Stimulated activated naive B cell treated with anti-CD40 and anti-IgM and Interleukin-4, amounts not matched to agents 10 μg/mL and 1 μg/mL and 100 μg/mL, for 72 hours (primary cell): ENCODE measurements at regions not wholly inside any gene's neighbourhood (a gene's known extent, or its start where the extent isn't known, plus 50 kb on each side); places are given as distances from the start of the nearest gene placed in this dataset.
"Not testable (repeated sequence)": the region's sequence is repeated elsewhere in the genome, so short reads cannot be mapped to it uniquely, and the experiment has no call there.

Experiments used
- ATAC-seq, 2 donors: fragments of 150-1000 bp; cut with Tn5 transposase; replicated peaks; 2 replicates each; pipeline ENCODE4 v1.10.0; 2021; ENCODE audit warnings: moderate library complexity in 1 of 2
- DNase-seq: peaks from one replicate; pipeline ENCODE4 v3.0.0; 2021
- H3K27ac Mint-ChIP-seq: one replicate; pipeline ENCODE4 v1.8.0; 2022; ENCODE audit warnings: mild to moderate bottlenecking, mixed read lengths
- H3K27me3 Mint-ChIP-seq, 2 donors: one replicate each; pipeline ENCODE4 v1.8.0; 2022; ENCODE audit warnings: mixed read lengths in 2 of 2
- H3K36me3 Mint-ChIP-seq, 2 donors: one replicate each; pipeline ENCODE4 v1.8.0; 2022; ENCODE audit warnings: mixed read lengths in 2 of 2, mild to moderate bottlenecking in 1 of 2
- H3K4me1 Mint-ChIP-seq, 2 donors: one replicate each; pipeline ENCODE4 v1.8.0; 2022; ENCODE audit warnings: mixed read lengths in 2 of 2, mild to moderate bottlenecking in 1 of 2
- H3K4me3 Mint-ChIP-seq, 2 donors: one replicate each; pipeline ENCODE4 v1.8.0; 2022; ENCODE audit warnings: mild to moderate bottlenecking in 2 of 2, mixed read lengths in 2 of 2, moderate library complexity in 1 of 2
- H3K9me3 Mint-ChIP-seq, 2 donors: one replicate each; pipeline ENCODE4 v1.8.0; 2022; ENCODE audit warnings: mixed read lengths in 2 of 2, mild to moderate bottlenecking in 1 of 2

- H3K9me3 Mint-ChIP-seq: peaks cover 5 to 7% of the 10 kb centered on the region in 2 donors
- no peak overlapping the region for H3K27ac Mint-ChIP-seq
- DNase-seq: no peak
- H3K36me3 Mint-ChIP-seq: no peaks in the 10 kb centered on the region
- no peaks in the 10 kb centered on the region for H3K4me1 Mint-ChIP-seq
- no peak for ATAC-seq
- no peak overlapping the region for H3K4me3 Mint-ChIP-seq
- H3K27me3 Mint-ChIP-seq: no peaks in the 10 kb centered on the region
Observed at GRCh38 chr16:6835941-6836340, 496.7 kb upstream of the RBFOX1 start.

- H3K4me1 Mint-ChIP-seq: no peaks in the 10 kb centered on the region
- peaks cover 5 to 7% of the 10 kb centered on the region in 2 donors for H3K9me3 Mint-ChIP-seq
- no peak for DNase-seq
- no peaks in the 10 kb centered on the region for H3K27me3 Mint-ChIP-seq
- no peak overlapping the region for H3K4me3 Mint-ChIP-seq
- no peak overlapping the region for H3K27ac Mint-ChIP-seq
- ATAC-seq: no peak
- no peaks in the 10 kb centered on the region for H3K36me3 Mint-ChIP-seq
Observed at GRCh38 chr16:6835516-6835915, 497.1 kb upstream of the RBFOX1 start.

- no peak for DNase-seq
- ATAC-seq: no peak
- peaks cover 6 to 8% of the 10 kb centered on the region in 2 donors for H3K9me3 Mint-ChIP-seq
- H3K36me3 Mint-ChIP-seq: no peaks in the 10 kb centered on the region
- H3K4me3 Mint-ChIP-seq: no peak overlapping the region
- H3K4me1 Mint-ChIP-seq: no peaks in the 10 kb centered on the region
- H3K27me3 Mint-ChIP-seq: no peaks in the 10 kb centered on the region
- no peak overlapping the region for H3K27ac Mint-ChIP-seq
Observed at GRCh38 chr16:6828690-6829089, 504.0 kb upstream of the RBFOX1 start.

- Mint-ChIP-seq H3K9me3 (peaks cover 6 to 8% of the 10 kb centered on the region in 2 donors), H3K36me3 (no peaks in the 10 kb centered on the region)
Observed at GRCh38 chr16:6827931-6828330, 504.7 kb upstream of the RBFOX1 start.

GRCh38 chr16:6827267-6827666 is 505.4 kb upstream of the RBFOX1 start:
- H3K4me1 Mint-ChIP-seq: no peaks in the 10 kb centered on the region
- H3K36me3 Mint-ChIP-seq: no peaks in the 10 kb centered on the region
- H3K27me3 Mint-ChIP-seq: no peaks in the 10 kb centered on the region
- DNase-seq: no peak
- peaks cover 6 to 8% of the 10 kb centered on the region in 2 donors for H3K9me3 Mint-ChIP-seq
- H3K4me3 Mint-ChIP-seq: no peak overlapping the region
- no peak for ATAC-seq
- H3K27ac Mint-ChIP-seq: no peak overlapping the region

More at GRCh38 chr16:6827931-6828330, 504.7 kb upstream of the RBFOX1 start:
- no peaks in the 10 kb centered on the region for H3K4me1 Mint-ChIP-seq
- H3K27ac Mint-ChIP-seq: no peak overlapping the region
- no peaks in the 10 kb centered on the region for H3K27me3 Mint-ChIP-seq
- no peak overlapping the region for H3K4me3 Mint-ChIP-seq
- no peak for ATAC-seq
- DNase-seq: no peak

- H3K27me3 Mint-ChIP-seq: no peaks in the 10 kb centered on the region
- no peak for DNase-seq
- H3K36me3 Mint-ChIP-seq: no peaks in the 10 kb centered on the region
- H3K4me3 Mint-ChIP-seq: no peak overlapping the region
- peaks cover 8 to 13% of the 10 kb centered on the region in 2 donors for H3K9me3 Mint-ChIP-seq
- no peak overlapping the region for H3K27ac Mint-ChIP-seq
- H3K4me1 Mint-ChIP-seq: no peaks in the 10 kb centered on the region
- no peak for ATAC-seq
Observed at GRCh38 chr16:6822041-6822440, 510.6 kb upstream of the RBFOX1 start.

- no peak overlapping the region for H3K27ac Mint-ChIP-seq
- no peak for ATAC-seq
- no peaks in the 10 kb centered on the region for H3K4me1 Mint-ChIP-seq
- no peaks in the 10 kb centered on the region for H3K27me3 Mint-ChIP-seq
- no peak for DNase-seq
- H3K4me3 Mint-ChIP-seq: no peak overlapping the region
- H3K9me3 Mint-ChIP-seq: peaks cover 0 to 6% of the 10 kb centered on the region in 2 donors
- no peaks in the 10 kb centered on the region for H3K36me3 Mint-ChIP-seq
Observed at GRCh38 chr16:6804461-6804860, 528.2 kb upstream of the RBFOX1 start.

GRCh38 chr16:6803176-6803575 is 529.5 kb upstream of the RBFOX1 start:
- no peaks in the 10 kb centered on the region for H3K27me3 Mint-ChIP-seq
- DNase-seq: no peak
- no peaks in the 10 kb centered on the region for H3K36me3 Mint-ChIP-seq
- H3K9me3 Mint-ChIP-seq: peaks cover 0 to 6% of the 10 kb centered on the region in 2 donors
- H3K4me3 Mint-ChIP-seq: no peak overlapping the region
- no peak for ATAC-seq
- no peak overlapping the region for H3K27ac Mint-ChIP-seq
- no peaks in the 10 kb centered on the region for H3K4me1 Mint-ChIP-seq

GRCh38 chr16:6797223-6797622 is 535.4 kb upstream of the RBFOX1 start:
- peaks cover 0 to 5% of the 10 kb centered on the region in 2 donors for H3K9me3 Mint-ChIP-seq
- ATAC-seq: no peak
- H3K27me3 Mint-ChIP-seq: no peaks in the 10 kb centered on the region

GRCh38 chr16:6777624-6778023 is 555.0 kb upstream of the RBFOX1 start:
- Mint-ChIP-seq H3K36me3 (no peaks in the 10 kb centered on the region), H3K9me3 (peaks cover 0 to 3% of the 10 kb centered on the region in 2 donors), H3K4me1 (no peaks in the 10 kb centered on the region), H3K4me3 (no peak overlapping the region), H3K27ac (no peak overlapping the region), H3K27me3 (no peaks in the 10 kb centered on the region)
- no peak for DNase-seq
- no peak for ATAC-seq

More at GRCh38 chr16:6797223-6797622, 535.4 kb upstream of the RBFOX1 start:
- Mint-ChIP-seq H3K27ac (no peak overlapping the region), H3K4me3 (no peak overlapping the region), H3K36me3 (no peaks in the 10 kb centered on the region), H3K4me1 (no peaks in the 10 kb centered on the region)
- DNase-seq: no peak

- no peak overlapping the region for H3K4me3 Mint-ChIP-seq
- H3K36me3 Mint-ChIP-seq: no peaks in the 10 kb centered on the region
- no peak overlapping the region for H3K27ac Mint-ChIP-seq
- no peaks in the 10 kb centered on the region for H3K27me3 Mint-ChIP-seq
- no peaks in the 10 kb centered on the region for H3K4me1 Mint-ChIP-seq
- H3K9me3 Mint-ChIP-seq: peaks cover 0 to 3% of the 10 kb centered on the region in 2 donors
- DNase-seq: no peak
- ATAC-seq: no peak
Observed at GRCh38 chr16:6775712-6776111, 556.9 kb upstream of the RBFOX1 start.

- H3K4me3 Mint-ChIP-seq: no peak overlapping the region
- no peaks in the 10 kb centered on the region for H3K4me1 Mint-ChIP-seq
- no peak overlapping the region for H3K27ac Mint-ChIP-seq
- no peaks in the 10 kb centered on the region for H3K36me3 Mint-ChIP-seq
- DNase-seq (no peak), ATAC-seq (no peak)
- H3K27me3 Mint-ChIP-seq: no peaks in the 10 kb centered on the region
- peaks cover 0 to 1% of the 10 kb centered on the region in 2 donors for H3K9me3 Mint-ChIP-seq
Observed at GRCh38 chr16:6771956-6772355, 560.7 kb upstream of the RBFOX1 start.

GRCh38 chr16:6753553-6753952 is 579.1 kb upstream of the RBFOX1 start:
- no peaks in the 10 kb centered on the region for H3K36me3 Mint-ChIP-seq
- peaks cover 0 to 5% of the 10 kb centered on the region in 2 donors for H3K9me3 Mint-ChIP-seq
- no peak overlapping the region for H3K27ac Mint-ChIP-seq

GRCh38 chr16:6751191-6751590 is 581.5 kb upstream of the RBFOX1 start:
- Mint-ChIP-seq H3K9me3 (peaks cover 0 to 2% of the 10 kb centered on the region in 2 donors), H3K4me1 (peaks cover 2 to 5% of the 10 kb centered on the region in 2 donors)
- no peak for ATAC-seq

More at GRCh38 chr16:6753553-6753952, 579.1 kb upstream of the RBFOX1 start:
- DNase-seq: no peak
- ATAC-seq: no peak
- Mint-ChIP-seq H3K27me3 (no peaks in the 10 kb centered on the region), H3K4me3 (no peak overlapping the region), H3K4me1 (peaks cover 2 to 5% of the 10 kb centered on the region in 2 donors)

GRCh38 chr16:6749698-6750097 is 582.9 kb upstream of the RBFOX1 start:
- Mint-ChIP-seq H3K27me3 (no peaks in the 10 kb centered on the region), H3K9me3 (peaks cover 0 to 4% of the 10 kb centered on the region in 2 donors), H3K27ac (no peak overlapping the region), H3K36me3 (no peaks in the 10 kb centered on the region), H3K4me3 (no peak overlapping the region), H3K4me1 (peaks cover 2 to 5% of the 10 kb centered on the region in 2 donors)
- DNase-seq (no peak), ATAC-seq (no peak)

More at GRCh38 chr16:6751191-6751590, 581.5 kb upstream of the RBFOX1 start:
- no peak overlapping the region for H3K27ac Mint-ChIP-seq
- H3K27me3 Mint-ChIP-seq: no peaks in the 10 kb centered on the region
- DNase-seq: no peak
- no peaks in the 10 kb centered on the region for H3K36me3 Mint-ChIP-seq
- H3K4me3 Mint-ChIP-seq: no peak overlapping the region

GRCh38 chr16:6736302-6736701 is 596.3 kb upstream of the RBFOX1 start:
- H3K27me3 Mint-ChIP-seq, ATAC-seq, H3K36me3 Mint-ChIP-seq, H3K9me3 Mint-ChIP-seq, H3K27ac Mint-ChIP-seq, H3K4me1 Mint-ChIP-seq, DNase-seq, H3K4me3 Mint-ChIP-seq: not testable (repeated sequence)
